H1 (cell line): ENCODE measurements at regions not wholly inside any gene's neighbourhood (a gene's known extent, or its start where the extent isn't known, plus 50 kb on each side); places are given as distances from the start of the nearest gene placed in this dataset.

ENCODE experiments used
- JUN ChIP-seq: IDR thresholded peaks from 2 replicates; pipeline ENCODE4 v1.6.1; 2011; ENCODE audit warnings: low read depth, mild to moderate bottlenecking, improper control_type of control experiment, low read length
- KDM5A ChIP-seq: fragments of 200-600 bp; IDR thresholded peaks from 2 replicates; pipeline ENCODE4 v1.7.1; 2012; ENCODE audit warnings: mild to moderate bottlenecking, low read length, inconsistent platforms, mixed read lengths
- RNF2 ChIP-seq: fragments of 200-900, 300-1000 bp; sonication (generic); IDR thresholded peaks from 2 replicates; pipeline ENCODE4 v1.7.1; 2016; ENCODE audit warnings: borderline replicate concordance, low read depth, mild to moderate bottlenecking, antibody characterized with exemption, low read length; ENCODE audit not compliant: poor library complexity, severe bottlenecking; ENCODE audit errors: missing control alignments

DNA sequence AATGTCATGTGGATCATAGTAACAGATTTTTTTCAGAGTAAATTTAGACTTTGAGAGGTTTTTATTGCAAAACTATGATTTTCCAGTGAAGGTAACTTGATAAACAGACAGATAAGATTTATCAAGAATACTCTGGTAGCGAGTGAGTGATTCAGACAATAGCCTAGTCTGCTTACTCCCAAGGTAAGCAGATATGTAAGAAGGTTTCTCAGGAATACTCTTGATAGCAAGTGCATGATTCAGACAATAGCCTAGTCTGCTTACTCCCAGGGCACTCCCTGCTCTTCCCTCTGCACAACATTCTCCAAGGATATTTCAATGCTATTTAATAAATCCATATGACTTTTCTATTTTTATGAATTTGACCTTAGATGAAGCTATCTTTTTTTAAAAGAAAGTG is 1881.5 kb downstream of the EFNA5 start (continued):
- TF ChIP-seq JUN (no peak), RNF2 (no peak), KDM5A (no peak)
